ENCODE measurements at regions not wholly inside any gene's neighbourhood (a gene's known extent, or its start where the extent isn't known, plus 50 kb on each side); places are given as distances from the start of the nearest gene placed in this dataset.

DNA sequence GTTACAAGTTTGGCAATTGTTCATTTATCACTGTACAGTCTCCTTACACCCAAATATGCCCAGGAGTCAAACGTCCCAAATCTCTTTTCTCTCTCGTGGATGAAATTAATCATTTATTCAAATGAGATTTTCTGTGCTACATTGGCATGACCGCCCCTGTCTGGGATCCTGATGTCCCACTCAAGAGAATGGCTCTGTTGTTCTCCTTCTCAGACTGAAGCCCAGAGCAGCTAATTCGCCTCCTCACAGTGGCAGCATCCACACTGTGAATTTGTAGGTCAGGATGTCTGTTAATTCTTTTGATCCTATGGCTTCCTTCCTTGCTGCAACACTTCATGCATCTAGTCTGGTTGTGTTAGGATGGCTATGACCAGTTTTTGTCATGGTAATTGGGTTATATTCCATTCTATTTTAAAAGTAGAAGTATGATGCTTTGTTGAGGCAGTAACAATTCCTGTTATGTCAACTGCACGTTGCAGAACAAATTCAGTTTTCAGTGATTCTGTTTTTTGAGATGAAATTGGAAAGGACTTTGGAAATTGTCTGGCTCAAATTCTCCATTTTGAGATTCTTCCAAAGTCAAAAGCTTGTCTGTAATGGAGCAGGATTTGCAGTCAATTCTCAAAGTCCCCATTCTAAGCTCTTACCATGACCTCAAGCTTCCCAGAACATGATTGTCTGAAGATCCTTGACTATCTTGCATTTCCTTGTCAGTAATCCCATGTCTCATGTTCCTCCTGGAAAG is 141.5 kb upstream of the GAS1 start:
- no peak for FAIRE-seq
- DNase-seq (ENCODE audit: insufficient read length), result no peak
- TF ChIP-seq POLR2A (IDR thresholded peaks at IDR 0.05; ENCODE audit: low read depth, low read length) (no peak), POLR2AphosphoS5 (IDR thresholded peaks at IDR 0.05; ENCODE audit: low read depth, low read length) (no peak), TAF1 (IDR thresholded peaks at IDR 0.05; ENCODE audit: borderline replicate concordance, low read depth, low read length) (no peak)

DNA sequence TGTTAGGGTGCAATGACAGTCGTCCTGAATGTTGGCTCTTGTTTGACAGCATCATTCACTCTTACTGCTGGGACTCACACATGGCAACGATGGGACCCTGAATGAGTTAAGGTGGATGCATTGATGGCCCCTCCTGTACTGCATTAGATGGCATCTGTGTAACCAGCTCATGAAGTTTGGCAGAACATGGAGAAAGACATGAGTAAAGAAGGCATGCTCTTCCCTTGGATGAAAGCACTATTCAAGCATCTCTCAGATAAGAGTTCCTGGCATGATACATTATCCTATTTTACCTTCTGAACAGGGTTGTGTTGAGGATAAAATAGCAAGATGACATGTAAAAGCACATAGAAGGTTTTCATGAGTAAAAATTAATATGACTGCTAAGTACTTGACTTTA is 142.2 kb upstream of the GAS1 start:
- TF ChIP-seq POLR2AphosphoS5 (IDR thresholded peaks at IDR 0.05; ENCODE audit: low read depth, low read length) (no peak), TAF1 (IDR thresholded peaks at IDR 0.05; ENCODE audit: borderline replicate concordance, low read depth, low read length) (no peak), POLR2A (IDR thresholded peaks at IDR 0.05; ENCODE audit: low read depth, low read length) (no peak)

DNA sequence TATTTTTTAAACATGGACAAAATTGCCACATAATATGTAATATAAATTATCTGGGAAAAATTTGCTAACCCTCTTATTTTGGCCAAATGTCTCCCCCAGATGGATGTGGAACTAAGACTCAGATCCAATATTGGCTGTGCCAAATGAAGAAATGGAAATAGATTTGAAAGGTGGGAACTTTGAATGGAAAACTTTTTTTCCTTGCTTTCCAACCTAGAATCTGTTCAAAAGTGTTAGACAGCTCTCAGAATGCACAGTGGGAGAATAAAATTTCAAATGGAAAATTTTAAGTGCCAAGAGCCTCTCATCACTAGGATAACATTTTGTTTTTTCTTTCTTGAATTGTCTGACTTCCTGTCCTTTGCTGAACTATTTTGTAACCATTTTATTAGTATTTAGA is 142.6 kb upstream of the GAS1 start:
- TF ChIP-seq TAF1 (IDR thresholded peaks at IDR 0.05; ENCODE audit: borderline replicate concordance, low read depth, low read length) (no peak), POLR2A (IDR thresholded peaks at IDR 0.05; ENCODE audit: low read depth, low read length) (no peak), POLR2AphosphoS5 (IDR thresholded peaks at IDR 0.05; ENCODE audit: low read depth, low read length) (no peak)
- no peak for DNase-seq (ENCODE audit: insufficient read length)
- FAIRE-seq, result no peak

More for the DNA sequence above, 142.2 kb upstream of the GAS1 start:
- DNase-seq (ENCODE audit: insufficient read length), result no peak
- FAIRE-seq, result no peak

DNA sequence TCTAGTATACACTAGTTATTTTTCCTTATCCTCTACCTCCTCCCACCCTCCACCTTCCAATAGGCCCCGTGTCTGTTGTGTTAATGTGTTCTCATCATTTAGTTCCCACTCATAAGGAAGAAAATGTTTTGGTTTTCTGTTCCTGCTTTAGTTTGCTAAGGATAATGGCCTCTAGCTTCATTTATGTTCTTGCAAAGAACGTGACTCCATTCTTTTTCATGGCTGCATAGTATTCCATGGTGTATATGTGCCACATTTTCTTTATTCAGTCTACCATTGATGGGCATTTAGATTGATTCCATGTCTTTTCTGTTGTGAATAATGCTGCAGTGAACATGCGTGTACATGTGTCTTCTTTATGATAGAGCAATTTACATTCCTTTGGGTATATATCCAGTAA is 146.5 kb upstream of the GAS1 start:
- FAIRE-seq, result no peak
- TF ChIP-seq TAF1 (IDR thresholded peaks at IDR 0.05; ENCODE audit: borderline replicate concordance, low read depth, low read length), result no peak
- TF ChIP-seq POLR2A (IDR thresholded peaks at IDR 0.05; ENCODE audit: low read depth, low read length), result no peak
- TF ChIP-seq POLR2AphosphoS5 (IDR thresholded peaks at IDR 0.05; ENCODE audit: low read depth, low read length), result no peak
- DNase-seq (ENCODE audit: insufficient read length), result no peak

DNA sequence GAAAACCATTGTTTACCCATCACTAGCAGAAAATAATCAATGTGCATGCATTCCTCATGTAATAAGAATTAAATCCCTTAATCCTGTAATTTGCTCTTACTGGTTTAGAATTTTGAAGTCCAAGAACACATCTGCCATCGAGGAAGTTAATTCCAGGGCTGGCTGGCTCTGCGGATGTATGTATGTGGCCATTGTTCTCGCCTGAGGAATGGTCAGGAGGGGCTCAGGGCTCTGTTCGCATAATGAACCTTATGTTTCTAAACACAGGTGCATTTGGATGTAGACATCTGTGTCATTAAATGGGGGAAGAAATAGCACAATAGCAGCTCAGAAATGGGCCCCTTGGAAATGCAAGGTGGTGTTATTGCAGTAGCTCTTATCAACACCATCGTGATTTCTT is 148.6 kb upstream of the GAS1 start:
- TF ChIP-seq TAF1 (IDR thresholded peaks at IDR 0.05; ENCODE audit: borderline replicate concordance, low read depth, low read length) (no peak), POLR2A (IDR thresholded peaks at IDR 0.05; ENCODE audit: low read depth, low read length) (no peak), POLR2AphosphoS5 (IDR thresholded peaks at IDR 0.05; ENCODE audit: low read depth, low read length) (no peak)
- DNase-seq (ENCODE audit: insufficient read length), result no peak

DNA sequence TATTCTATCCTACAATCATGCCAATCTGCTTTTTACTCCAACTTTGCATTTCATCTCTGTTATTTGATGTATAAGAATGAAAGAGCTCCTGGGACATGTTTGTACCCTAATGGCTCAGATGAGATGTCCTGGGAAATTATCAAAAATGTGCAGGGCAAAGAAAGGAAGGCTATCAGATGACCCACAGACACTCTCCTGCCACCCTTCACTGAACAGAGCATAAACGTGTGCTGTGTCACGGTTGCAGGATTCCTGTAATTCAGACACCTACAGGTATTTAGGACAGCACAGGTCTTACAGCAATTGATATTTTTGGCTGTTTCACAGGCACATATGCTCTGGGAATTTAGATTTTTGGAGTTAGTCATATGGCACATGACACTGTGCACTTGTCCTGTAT is 149.2 kb upstream of the GAS1 start:
- TF ChIP-seq POLR2AphosphoS5 (IDR thresholded peaks at IDR 0.05; ENCODE audit: low read depth, low read length) (no peak), TAF1 (IDR thresholded peaks at IDR 0.05; ENCODE audit: borderline replicate concordance, low read depth, low read length) (no peak), POLR2A (IDR thresholded peaks at IDR 0.05; ENCODE audit: low read depth, low read length) (no peak)
- DNase-seq (ENCODE audit: insufficient read length), result no peak
- no peak for FAIRE-seq

More for the DNA sequence above, 148.6 kb upstream of the GAS1 start:
- no peak for FAIRE-seq

DNA sequence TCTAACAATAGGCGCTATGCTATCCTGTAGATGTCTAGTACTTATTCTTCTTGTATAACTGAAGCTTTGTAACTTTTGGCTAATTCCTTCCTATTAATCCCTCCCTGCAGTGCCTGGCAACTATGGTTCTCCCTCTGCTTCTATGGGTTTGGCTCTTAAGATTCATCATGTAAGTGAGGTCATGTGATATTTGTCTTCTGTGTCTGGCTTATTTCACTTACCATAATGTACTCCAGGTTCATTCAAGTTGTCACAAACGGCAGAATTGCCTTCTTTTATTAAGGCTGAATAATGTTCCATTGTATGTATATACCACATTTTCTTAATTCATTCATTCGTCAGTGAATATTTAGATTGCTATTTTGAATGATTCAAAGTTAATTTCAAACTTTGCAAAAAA is 149.9 kb upstream of the GAS1 start:
- TF ChIP-seq POLR2AphosphoS5 (IDR thresholded peaks at IDR 0.05; ENCODE audit: low read depth, low read length), result no peak
- no peak for TF ChIP-seq TAF1 (IDR thresholded peaks at IDR 0.05; ENCODE audit: borderline replicate concordance, low read depth, low read length)
- no peak for TF ChIP-seq POLR2A (IDR thresholded peaks at IDR 0.05; ENCODE audit: low read depth, low read length)
- FAIRE-seq (no peak), DNase-seq (ENCODE audit: insufficient read length) (no peak)

DNA sequence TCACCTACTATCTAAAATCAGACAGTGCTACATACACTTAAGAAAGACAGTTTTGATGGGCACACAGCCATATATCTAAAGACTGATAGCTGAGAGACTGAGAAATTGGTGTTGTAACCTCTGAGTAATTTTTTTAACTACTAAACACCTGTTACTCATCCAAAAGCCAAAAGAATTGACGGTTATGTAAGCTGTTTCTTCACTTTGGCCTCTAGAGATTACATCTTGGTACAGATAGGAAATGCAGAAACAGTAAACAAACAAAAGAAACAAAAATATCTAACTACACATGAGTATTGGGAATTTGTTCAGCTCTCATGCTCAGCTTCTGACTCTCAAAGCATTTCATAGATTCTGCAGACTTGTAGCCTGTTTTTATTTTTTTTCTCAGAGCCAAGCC is 152.1 kb upstream of the GAS1 start:
- TF ChIP-seq POLR2AphosphoS5 (IDR thresholded peaks at IDR 0.05; ENCODE audit: low read depth, low read length), result no peak
- no peak for TF ChIP-seq TAF1 (IDR thresholded peaks at IDR 0.05; ENCODE audit: borderline replicate concordance, low read depth, low read length)
- no peak for TF ChIP-seq POLR2A (IDR thresholded peaks at IDR 0.05; ENCODE audit: low read depth, low read length)
- FAIRE-seq, result no peak
- DNase-seq (ENCODE audit: insufficient read length), result no peak

DNA sequence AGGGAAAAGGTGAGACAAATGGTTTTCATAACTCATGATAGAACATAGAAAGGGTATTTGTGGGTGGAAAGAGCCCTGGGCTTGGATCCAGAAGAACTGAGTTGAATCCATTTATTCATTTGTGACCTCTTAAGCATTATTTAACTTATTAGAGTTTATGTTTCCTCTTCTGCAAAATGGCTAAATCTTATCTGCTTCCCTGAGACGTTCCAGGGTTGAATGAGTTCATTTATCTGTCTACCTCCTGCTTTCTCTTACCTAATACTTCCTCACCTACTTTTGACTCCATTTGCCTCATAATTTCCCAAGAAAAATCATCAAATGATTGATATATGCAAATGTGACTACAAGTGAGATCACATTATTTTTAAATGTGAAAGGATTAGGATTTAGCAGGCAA is 152.7 kb upstream of the GAS1 start:
- DNase-seq (ENCODE audit: insufficient read length) (no peak), FAIRE-seq (no peak)
- TF ChIP-seq POLR2AphosphoS5 (IDR thresholded peaks at IDR 0.05; ENCODE audit: low read depth, low read length) (no peak), POLR2A (IDR thresholded peaks at IDR 0.05; ENCODE audit: low read depth, low read length) (no peak), TAF1 (IDR thresholded peaks at IDR 0.05; ENCODE audit: borderline replicate concordance, low read depth, low read length) (no peak)

DNA sequence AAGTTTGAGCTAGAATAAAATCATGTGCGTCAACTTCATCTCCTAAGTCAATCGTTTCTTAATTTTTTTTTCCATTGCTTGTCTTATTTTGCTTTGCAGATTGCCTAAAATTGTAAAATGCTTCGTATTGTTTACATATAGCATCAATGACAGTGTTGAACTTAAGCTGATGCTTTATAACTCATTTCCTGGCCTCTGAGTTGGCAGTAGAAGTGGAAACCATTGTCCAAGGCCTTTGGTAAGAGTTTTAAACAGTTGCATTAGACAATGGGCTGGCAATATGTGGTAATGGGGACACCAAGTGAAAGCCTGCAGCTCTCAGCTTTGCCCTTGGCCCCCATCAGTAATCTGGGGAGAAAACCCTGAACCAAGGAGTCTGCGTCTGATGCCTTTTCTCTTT is 154.8 kb upstream of the GAS1 start:
- TF ChIP-seq TAF1 (IDR thresholded peaks at IDR 0.05; ENCODE audit: borderline replicate concordance, low read depth, low read length) (no peak), POLR2AphosphoS5 (IDR thresholded peaks at IDR 0.05; ENCODE audit: low read depth, low read length) (no peak), POLR2A (IDR thresholded peaks at IDR 0.05; ENCODE audit: low read depth, low read length) (no peak)
- FAIRE-seq (no peak), DNase-seq (ENCODE audit: insufficient read length) (no peak)

DNA sequence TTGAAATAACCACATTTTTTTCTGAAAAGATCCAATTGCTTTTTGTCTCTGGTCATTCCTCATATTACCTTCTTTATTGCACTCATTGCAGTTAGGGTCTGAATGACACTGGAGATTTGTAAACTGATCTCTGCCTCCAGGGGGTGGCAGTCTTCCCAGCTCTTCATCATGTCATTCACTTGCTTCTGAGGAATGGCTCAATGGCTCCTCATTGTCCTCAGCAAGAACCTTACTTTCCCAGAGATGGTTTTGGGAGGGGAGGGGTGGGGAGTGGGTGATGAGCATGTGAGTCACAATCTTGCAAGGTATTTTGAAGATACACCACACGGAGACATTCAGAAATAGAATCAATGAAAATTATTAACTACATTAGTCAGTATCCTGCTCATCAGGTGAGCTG is 159.8 kb upstream of the GAS1 start:
- TF ChIP-seq POLR2AphosphoS5 (IDR thresholded peaks at IDR 0.05; ENCODE audit: low read depth, low read length), result no peak
- DNase-seq (ENCODE audit: insufficient read length) (no peak), FAIRE-seq (peak; percentile 56)

DNA sequence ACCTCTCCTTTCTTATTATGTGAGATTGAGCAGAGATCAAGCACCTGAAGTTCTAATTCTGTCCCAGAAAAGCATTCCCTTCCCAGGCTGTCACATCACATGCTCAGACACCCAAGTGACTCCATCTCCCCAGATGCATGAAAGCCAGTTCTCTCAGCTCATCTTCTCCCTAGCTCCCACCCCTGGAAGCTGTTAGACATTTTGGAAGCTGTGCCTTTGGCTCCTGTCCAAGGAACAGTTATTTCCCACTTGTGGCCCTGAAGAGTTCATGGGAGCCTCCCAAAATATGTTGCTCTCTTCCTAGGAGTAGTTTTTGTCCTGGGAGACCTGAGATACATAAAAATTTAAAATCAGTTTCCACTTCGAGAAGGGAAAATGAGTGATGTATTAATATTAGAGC is 161.4 kb upstream of the GAS1 start:
- FAIRE-seq (no peak), DNase-seq (ENCODE audit: insufficient read length) (no peak)
- TF ChIP-seq POLR2A (IDR thresholded peaks at IDR 0.05; ENCODE audit: low read depth, low read length), result no peak
- no peak for TF ChIP-seq TAF1 (IDR thresholded peaks at IDR 0.05; ENCODE audit: borderline replicate concordance, low read depth, low read length)
- TF ChIP-seq POLR2AphosphoS5 (IDR thresholded peaks at IDR 0.05; ENCODE audit: low read depth, low read length), result no peak

Measured in GM12892 (cell line).